ENCODE measurements at regions not wholly inside any gene's neighbourhood (a gene's known extent, or its start where the extent isn't known, plus 50 kb on each side); places are given as distances from the start of the nearest gene placed in this dataset.
"Not testable (repeated sequence)": the region's sequence is repeated elsewhere in the genome, so short reads cannot be mapped to it uniquely, and the experiment has no call there.

GRCh38 chr7:9725940-9726663 is 1247.6 kb upstream of the PHF14 start:
- not testable (repeated sequence) for DNase-seq

- DNase-seq = not testable (repeated sequence)
Observed at GRCh38 chr7:9726811-9727210, 1246.9 kb upstream of the PHF14 start.

GRCh38 chr7:9727467-9727869 is 1246.2 kb upstream of the PHF14 start:
- DNase-seq = not testable (repeated sequence)

- DNase-seq = not testable (repeated sequence)
Observed at GRCh38 chr7:9728014-9728657, 1245.5 kb upstream of the PHF14 start.

- DNase-seq = no peak
Observed at GRCh38 chr7:9752033-9752432, 1221.6 kb upstream of the PHF14 start.

GRCh38 chr7:9761224-9761623 is 1212.4 kb upstream of the PHF14 start:
- no peak for DNase-seq

- DNase-seq = no peak
Observed at GRCh38 chr7:9776900-9777299, 1196.8 kb upstream of the PHF14 start.

GRCh38 chr7:9778367-9778766 is 1195.3 kb upstream of the PHF14 start:
- DNase-seq = no peak

- no peak for DNase-seq
Observed at GRCh38 chr7:9781710-9782109, 1192.0 kb upstream of the PHF14 start.

GRCh38 chr7:9782275-9782674 is 1191.4 kb upstream of the PHF14 start:
- no peak for DNase-seq

GRCh38 chr7:9785211-9785610 is 1188.5 kb upstream of the PHF14 start:
- no peak for DNase-seq

- DNase-seq = no peak
Observed at GRCh38 chr7:9796241-9796640, 1177.4 kb upstream of the PHF14 start.

- no peak for DNase-seq
Observed at GRCh38 chr7:9822458-9823290, 1151.0 kb upstream of the PHF14 start.

GRCh38 chr7:9835199-9835598 is 1138.5 kb upstream of the PHF14 start:
- peak; percentile 3 for DNase-seq

- DNase-seq = no peak
Observed at GRCh38 chr7:9836671-9837070, 1137.0 kb upstream of the PHF14 start.

- DNase-seq = no peak
Observed at GRCh38 chr7:9842301-9842700, 1131.4 kb upstream of the PHF14 start.

- DNase-seq = no peak
Observed at GRCh38 chr7:9846902-9847301, 1126.8 kb upstream of the PHF14 start.

GRCh38 chr7:9854605-9855004 is 1119.1 kb upstream of the PHF14 start:
- no peak for DNase-seq

- DNase-seq = no peak
Observed at GRCh38 chr7:9856668-9857067, 1117.0 kb upstream of the PHF14 start.

GRCh38 chr7:9863545-9863944 is 1110.1 kb upstream of the PHF14 start:
- no peak for DNase-seq

- no peak for DNase-seq
Observed at GRCh38 chr7:9869151-9869550, 1104.5 kb upstream of the PHF14 start.

GRCh38 chr7:9869566-9869965 is 1104.1 kb upstream of the PHF14 start:
- DNase-seq = no peak

- DNase-seq = no peak
Observed at GRCh38 chr7:9870674-9871073, 1103.0 kb upstream of the PHF14 start.

- no peak for DNase-seq
Observed at GRCh38 chr7:9874182-9874581, 1099.5 kb upstream of the PHF14 start.
